ENCODE measurements at regions not wholly inside any gene's neighbourhood (a gene's known extent, or its start where the extent isn't known, plus 50 kb on each side); places are given as distances from the start of the nearest gene placed in this dataset.

DNA sequence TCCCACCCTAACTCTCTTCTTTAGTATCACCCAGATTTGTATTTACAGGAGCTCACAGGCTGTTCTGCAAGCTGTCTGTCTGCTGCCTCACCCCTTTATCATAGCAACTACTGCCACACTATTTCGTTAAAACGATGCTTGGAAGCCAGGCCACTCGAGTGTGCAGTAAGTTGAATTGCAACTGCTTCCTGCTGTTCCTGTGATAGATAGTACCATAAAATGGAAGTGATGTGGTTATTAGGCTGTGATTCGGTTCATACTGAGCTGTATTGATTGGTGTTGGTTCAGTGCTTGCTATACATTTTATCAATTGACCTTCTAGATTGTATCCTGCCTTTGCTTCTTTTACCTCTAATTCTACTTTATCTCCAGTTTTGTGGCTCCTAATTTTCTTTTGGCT lies 325.4 kb downstream of the RNF144B start (continued):
- no peak for TF ChIP-seq RCOR1 (IDR thresholded peaks at IDR 0.05; ENCODE audit: low read length)

GRCh38 chr6:18720075-18720474 lies 332.9 kb downstream of the RNF144B start:
- CTCF ChIA-PET: no interaction called here
- no peak for TF ChIP-seq EZH2phosphoT487 (IDR thresholded peaks at IDR 0.05; ENCODE audit: borderline replicate concordance, low read depth)
- Histone ChIP-seq H3K4me1 (ENCODE audit: control insufficient read depth in 1 of 2, insufficient read depth in 2 of 2, low read depth in 1 of 2, low read length in 1 of 2) (no peaks in the 10 kb centered on the region), H3K4me3 (ENCODE audit: low read depth in 2 of 2, low read length in 1 of 2) (no peak overlapping the region), H3K27me3 (ENCODE audit: insufficient read depth) (no peaks in the 10 kb centered on the region), H3K4me2 (no peak overlapping the region), H3K79me2 (ENCODE audit: insufficient read depth) (no peaks in the 10 kb centered on the region), H3K9me2 (no peaks in the 10 kb centered on the region), H2AFZ (ENCODE audit: low read depth) (no peak overlapping the region), H3K27ac (ENCODE audit: low read depth in 2 of 2, low read length in 1 of 2) (no peak overlapping the region), H3K9ac (no peak overlapping the region), H4K20me1 (ENCODE audit: insufficient read depth) (no peaks in the 10 kb centered on the region), H3K9me3 (no peaks in the 10 kb centered on the region), H3K36me3 (replicated peaks in 1 of 2; ENCODE audit: control insufficient read depth in 1 of 2, insufficient read depth in 2 of 2, low read length in 1 of 2) (no peaks in the 10 kb centered on the region), H3F3A (replicated peaks; ENCODE audit: insufficient read depth) (no peaks in the 10 kb centered on the region)
- POLR2A ChIA-PET: no interaction called here
- DNase-seq: no peak
- 3% methylated on average over 5 of the region's 5 CpGs for WGBS (ENCODE audit: low lambda C conversion rate)

DNA sequence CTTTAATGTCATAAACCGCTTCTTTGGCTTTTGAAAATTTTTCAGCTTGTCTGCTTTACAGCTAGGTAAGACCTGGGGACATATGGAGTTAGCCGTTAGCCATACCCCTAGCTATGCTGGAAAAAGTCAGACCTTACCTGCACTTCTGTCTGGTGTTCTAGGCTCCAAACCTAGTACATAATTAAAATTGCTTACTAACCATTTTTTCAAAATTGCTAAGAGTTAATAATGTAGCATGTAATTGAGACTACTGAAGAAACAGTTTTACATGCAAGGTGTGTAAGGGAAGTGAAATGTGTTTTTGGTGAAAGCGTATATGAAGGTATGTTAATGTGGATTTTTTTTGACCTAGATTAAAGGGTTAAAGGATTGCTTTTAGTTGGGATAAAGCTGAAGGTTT lies 336.9 kb downstream of the RNF144B start:
- Histone ChIP-seq H3K79me2 (ENCODE audit: insufficient read depth) (no peaks in the 10 kb centered on the region), H3K36me3 (replicated peaks in 1 of 2; ENCODE audit: control insufficient read depth in 1 of 2, insufficient read depth in 2 of 2, low read length in 1 of 2) (no peaks in the 10 kb centered on the region), H3F3A (replicated peaks; ENCODE audit: insufficient read depth) (no peaks in the 10 kb centered on the region), H3K4me3 (ENCODE audit: low read depth in 2 of 2, low read length in 1 of 2) (no peak overlapping the region), H4K20me1 (ENCODE audit: insufficient read depth) (no peaks in the 10 kb centered on the region), H3K4me1 (ENCODE audit: control insufficient read depth in 1 of 2, insufficient read depth in 2 of 2, low read depth in 1 of 2, low read length in 1 of 2) (no peaks in the 10 kb centered on the region), H3K27me3 (ENCODE audit: insufficient read depth) (no peaks in the 10 kb centered on the region), H3K9ac (no peak overlapping the region), H3K9me2 (no peaks in the 10 kb centered on the region), H3K9me3 (no peaks in the 10 kb centered on the region), H3K27ac (ENCODE audit: low read depth in 2 of 2, low read length in 1 of 2) (no peak overlapping the region), H2AFZ (ENCODE audit: low read depth) (no peak overlapping the region), H3K4me2 (no peak overlapping the region)
- no peak for DNase-seq
- POLR2A ChIA-PET: no interaction called here
- CTCF ChIA-PET: interaction anchor here (1.2 kb wide), 1 partner anchor 68 kb away, joined by 3 read pairs; no protein-coding TSS in a partner anchor
- 8% methylated on average over 3 of the region's 3 CpGs for WGBS (ENCODE audit: low lambda C conversion rate)
- no peak for TF ChIP-seq EP300 (IDR thresholded peaks at IDR 0.05; ENCODE audit: borderline replicate concordance in 1 of 2, low read depth in 1 of 2, low read length in 1 of 2)
- no peak for TF ChIP-seq CHD2 (IDR thresholded peaks at IDR 0.05; ENCODE audit: low read length, partially characterized antibody)
- TF ChIP-seq TCF12 (IDR thresholded peaks at IDR 0.05): no peak
- TF ChIP-seq FOSL2 (IDR thresholded peaks at IDR 0.05; ENCODE audit: borderline replicate concordance, low read depth): no peak
- no peak for TF ChIP-seq NRF1 (IDR thresholded peaks at IDR 0.05; ENCODE audit: low read depth, low read length)
- no peak for TF ChIP-seq MXI1 (IDR thresholded peaks at IDR 0.05; ENCODE audit: low read depth, low read length)
- TF ChIP-seq TAF1 (IDR thresholded peaks at IDR 0.05; ENCODE audit: borderline replicate concordance, low read depth, low read length): no peak
- TF ChIP-seq, protein P1, sequence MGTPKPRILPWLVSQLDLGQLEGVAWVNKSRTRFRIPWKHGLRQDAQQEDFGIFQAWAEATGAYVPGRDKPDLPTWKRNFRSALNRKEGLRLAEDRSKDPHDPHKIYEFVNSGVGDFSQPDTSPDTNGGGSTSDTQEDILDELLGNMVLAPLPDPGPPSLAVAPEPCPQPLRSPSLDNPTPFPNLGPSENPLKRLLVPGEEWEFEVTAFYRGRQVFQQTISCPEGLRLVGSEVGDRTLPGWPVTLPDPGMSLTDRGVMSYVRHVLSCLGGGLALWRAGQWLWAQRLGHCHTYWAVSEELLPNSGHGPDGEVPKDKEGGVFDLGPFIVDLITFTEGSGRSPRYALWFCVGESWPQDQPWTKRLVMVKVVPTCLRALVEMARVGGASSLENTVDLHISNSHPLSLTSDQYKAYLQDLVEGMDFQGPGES (IDR thresholded peaks at IDR 0.05; ENCODE audit: low read depth, low read length): no peak
- TF ChIP-seq GATA2 (CRISPR knock-in tag; IDR thresholded peaks at IDR 0.05): no peak
- no peak for TF ChIP-seq NFIC (IDR thresholded peaks at IDR 0.05; ENCODE audit: borderline replicate concordance)
- TF ChIP-seq, protein P2, sequence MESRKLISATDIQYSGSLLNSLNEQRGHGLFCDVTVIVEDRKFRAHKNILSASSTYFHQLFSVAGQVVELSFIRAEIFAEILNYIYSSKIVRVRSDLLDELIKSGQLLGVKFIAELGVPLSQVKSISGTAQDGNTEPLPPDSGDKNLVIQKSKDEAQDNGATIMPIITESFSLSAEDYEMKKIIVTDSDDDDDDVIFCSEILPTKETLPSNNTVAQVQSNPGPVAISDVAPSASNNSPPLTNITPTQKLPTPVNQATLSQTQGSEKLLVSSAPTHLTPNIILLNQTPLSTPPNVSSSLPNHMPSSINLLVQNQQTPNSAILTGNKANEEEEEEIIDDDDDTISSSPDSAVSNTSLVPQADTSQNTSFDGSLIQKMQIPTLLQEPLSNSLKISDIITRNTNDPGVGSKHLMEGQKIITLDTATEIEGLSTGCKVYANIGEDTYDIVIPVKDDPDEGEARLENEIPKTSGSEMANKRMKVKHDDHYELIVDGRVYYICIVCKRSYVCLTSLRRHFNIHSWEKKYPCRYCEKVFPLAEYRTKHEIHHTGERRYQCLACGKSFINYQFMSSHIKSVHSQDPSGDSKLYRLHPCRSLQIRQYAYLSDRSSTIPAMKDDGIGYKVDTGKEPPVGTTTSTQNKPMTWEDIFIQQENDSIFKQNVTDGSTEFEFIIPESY (IDR thresholded peaks at IDR 0.05; ENCODE audit: borderline replicate concordance, low read depth): no peak
- TF ChIP-seq MEF2A (IDR thresholded peaks at IDR 0.05; ENCODE audit: borderline replicate concordance, low read depth): no peak
- TF ChIP-seq, protein P3, sequence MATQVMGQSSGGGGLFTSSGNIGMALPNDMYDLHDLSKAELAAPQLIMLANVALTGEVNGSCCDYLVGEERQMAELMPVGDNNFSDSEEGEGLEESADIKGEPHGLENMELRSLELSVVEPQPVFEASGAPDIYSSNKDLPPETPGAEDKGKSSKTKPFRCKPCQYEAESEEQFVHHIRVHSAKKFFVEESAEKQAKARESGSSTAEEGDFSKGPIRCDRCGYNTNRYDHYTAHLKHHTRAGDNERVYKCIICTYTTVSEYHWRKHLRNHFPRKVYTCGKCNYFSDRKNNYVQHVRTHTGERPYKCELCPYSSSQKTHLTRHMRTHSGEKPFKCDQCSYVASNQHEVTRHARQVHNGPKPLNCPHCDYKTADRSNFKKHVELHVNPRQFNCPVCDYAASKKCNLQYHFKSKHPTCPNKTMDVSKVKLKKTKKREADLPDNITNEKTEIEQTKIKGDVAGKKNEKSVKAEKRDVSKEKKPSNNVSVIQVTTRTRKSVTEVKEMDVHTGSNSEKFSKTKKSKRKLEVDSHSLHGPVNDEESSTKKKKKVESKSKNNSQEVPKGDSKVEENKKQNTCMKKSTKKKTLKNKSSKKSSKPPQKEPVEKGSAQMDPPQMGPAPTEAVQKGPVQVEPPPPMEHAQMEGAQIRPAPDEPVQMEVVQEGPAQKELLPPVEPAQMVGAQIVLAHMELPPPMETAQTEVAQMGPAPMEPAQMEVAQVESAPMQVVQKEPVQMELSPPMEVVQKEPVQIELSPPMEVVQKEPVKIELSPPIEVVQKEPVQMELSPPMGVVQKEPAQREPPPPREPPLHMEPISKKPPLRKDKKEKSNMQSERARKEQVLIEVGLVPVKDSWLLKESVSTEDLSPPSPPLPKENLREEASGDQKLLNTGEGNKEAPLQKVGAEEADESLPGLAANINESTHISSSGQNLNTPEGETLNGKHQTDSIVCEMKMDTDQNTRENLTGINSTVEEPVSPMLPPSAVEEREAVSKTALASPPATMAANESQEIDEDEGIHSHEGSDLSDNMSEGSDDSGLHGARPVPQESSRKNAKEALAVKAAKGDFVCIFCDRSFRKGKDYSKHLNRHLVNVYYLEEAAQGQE (IDR thresholded peaks at IDR 0.05; ENCODE audit: low read depth, low read length): no peak
- no peak for TF ChIP-seq CTCF (IDR thresholded peaks at IDR 0.05)
- TF ChIP-seq YY1 (IDR thresholded peaks at IDR 0.05; ENCODE audit: low read depth): no peak
- no peak for TF ChIP-seq TEAD4 (IDR thresholded peaks at IDR 0.05; ENCODE audit: borderline replicate concordance, insufficient read depth)
- no peak for TF ChIP-seq RXRA (IDR thresholded peaks at IDR 0.05; ENCODE audit: borderline replicate concordance, low read depth)
